SHP77 treated with DMSO at 0.1 percent for 48 hours (cell line): ENCODE measurements at regions not wholly inside any gene's neighbourhood (a gene's known extent, or its start where the extent isn't known, plus 50 kb on each side); places are given as distances from the start of the nearest gene placed in this dataset.
"Not testable (repeated sequence)": the region's sequence is repeated elsewhere in the genome, so short reads cannot be mapped to it uniquely, and the experiment has no call there.

Experiments used
- DNase-seq: peaks from one replicate; lab custom pipeline; 2025; lab: John Stamatoyannopoulos, UW

- DNase-seq, result no peak
These were observed 175.5 kb downstream of the AKAIN1 start for GRCh38 chr18:5021558-5021957.

GRCh38 chr18:5015213-5015612 lies 181.8 kb downstream of the AKAIN1 start:
- no peak for DNase-seq

GRCh38 chr18:5004031-5004820 lies 192.8 kb downstream of the AKAIN1 start:
- DNase-seq, result not testable (repeated sequence)

GRCh38 chr18:4994710-4995109 lies 202.3 kb downstream of the AKAIN1 start:
- DNase-seq, result no peak

- no peak for DNase-seq
These were observed 209.3 kb downstream of the AKAIN1 start for GRCh38 chr18:4987452-4988405.

- DNase-seq, result no peak
These were observed 210.4 kb downstream of the AKAIN1 start for GRCh38 chr18:4986677-4987076.

GRCh38 chr18:4986066-4986465 lies 211.0 kb downstream of the AKAIN1 start:
- no peak for DNase-seq

GRCh38 chr18:4961121-4961909 lies 235.7 kb downstream of the AKAIN1 start:
- no peak for DNase-seq

- no peak for DNase-seq
These were observed 236.5 kb downstream of the AKAIN1 start for GRCh38 chr18:4960578-4960977.

- no peak for DNase-seq
These were observed 265.8 kb downstream of the AKAIN1 start for GRCh38 chr18:4931209-4931608.

GRCh38 chr18:4921548-4921947 lies 275.5 kb downstream of the AKAIN1 start:
- no peak for DNase-seq

GRCh38 chr18:4917509-4917908 lies 279.5 kb downstream of the AKAIN1 start:
- not testable (repeated sequence) for DNase-seq

GRCh38 chr18:4908328-4908727 lies 288.7 kb downstream of the AKAIN1 start:
- no peak for DNase-seq

- no peak for DNase-seq
These were observed 290.2 kb downstream of the AKAIN1 start for GRCh38 chr18:4906856-4907255.

- DNase-seq, result no peak
These were observed 308.6 kb downstream of the AKAIN1 start for GRCh38 chr18:4888251-4889040.

GRCh38 chr18:4878480-4878879 lies 318.6 kb downstream of the AKAIN1 start:
- no peak for DNase-seq

GRCh38 chr18:4871197-4871596 lies 325.9 kb downstream of the AKAIN1 start:
- DNase-seq, result no peak

GRCh38 chr18:4870177-4870773 lies 326.8 kb downstream of the AKAIN1 start:
- DNase-seq, result no peak

- no peak for DNase-seq
These were observed 327.9 kb downstream of the AKAIN1 start for GRCh38 chr18:4869155-4869554.

GRCh38 chr18:4858379-4859127 lies 338.5 kb downstream of the AKAIN1 start:
- DNase-seq, result no peak
